Stomach (tissue), 8 donors: ENCODE measurements at regions not wholly inside any gene's neighbourhood (a gene's known extent, or its start where the extent isn't known, plus 50 kb on each side); places are given as distances from the start of the nearest gene placed in this dataset.
A peak's percentile ranks its signal among the peaks of the same experiment; 100 is the strongest.

ENCODE experiments used
- DNase-seq, 2 donors: peaks; one replicate each; pipeline versions ENCODE4 v3.0.0 to v3.0.0-alpha.2; 2013 to 2019
- H3K27ac ChIP-seq, 5 donors: fragments of 200-600 bp in 4 of 5; sonication (generic) in 4 of 5; one replicate each; pipeline ENCODE4 v1.5.1; 2013 to 2019; ENCODE audit warnings: mild to moderate bottlenecking in 1 of 5, moderate library complexity in 1 of 5
- H3K27me3 ChIP-seq, 3 donors: fragments of 200-600 bp; sonication (generic); one replicate each; pipeline ENCODE4 v1.5.1; 2017 to 2019; ENCODE audit warnings: mixed run types in 1 of 3
- H3K36me3 ChIP-seq, 4 donors: fragments of 200-600 bp; sonication (generic); 1 replicate in 3 of 4; 2 replicates in 1 of 4; pipeline ENCODE4 v1.5.1; 2016 to 2019
- H3K4me1 ChIP-seq, 4 donors: fragments of 200-600 bp; sonication (generic); one replicate each; pipeline ENCODE4 v1.5.1; 2016 to 2019
- H3K4me3 ChIP-seq, 4 donors: fragments of 200-600 bp; sonication (generic) in 3 of 4; one replicate each; pipeline ENCODE4 v1.5.1; 2016 to 2019; ENCODE audit warnings: mild to moderate bottlenecking in 1 of 4
- H3K9me3 ChIP-seq, 4 donors: fragments of 200-600 bp; sonication (generic); one replicate each; pipeline ENCODE4 v1.5.1; 2016 to 2019
- EP300 ChIP-seq: sonication (generic); formaldehyde crosslinking; IDR thresholded peaks from one replicate; pipeline ENCODE4 v1.6.1; 2017; ENCODE audit warnings: antibody characterized with exemption
- POLR2A ChIP-seq, 4 donors: fragments of 450-650 bp; IDR thresholded peaks; one replicate each; pipeline ENCODE4 v1.6.1; 2016; ENCODE audit warnings: antibody characterized with exemption in 4 of 4, control low read depth in 2 of 4, mild to moderate bottlenecking in 1 of 4, moderate library complexity in 1 of 4
- POLR2AphosphoS5 ChIP-seq, 3 donors: sonication (generic); formaldehyde crosslinking; IDR thresholded peaks; one replicate each; pipeline ENCODE4 v1.6.1; 2016; ENCODE audit warnings: antibody characterized with exemption in 3 of 3
- WGBS, 5 donors: extraction: QIAGEN DNeasy Blood & Tissue Kit in 3 of 5; methylation state at CpG; one replicate each; pipeline versions ENCODE4 v1.1.5 to v1.1.7; 2013 to 2018; 5-methylcytosine and 5-hydroxymethylcytosine counted together
- intact Hi-C: fragments of 100-400 bp; cut with DNase I; formaldehyde crosslinking; loops from one replicate; pipeline ENCODE4 v1.15.1; 2023; ENCODE audit warnings: low total_unique reads
- TF ChIP-seq, protein P1 (sequence below), 7 experiments: fragments of 450-650 bp in 4 of 7; fragments of 200-600 bp in 3 of 7; sonication (generic) in 3 of 7; IDR thresholded peaks; one replicate each; pipeline ENCODE4 v1.5.1; 2016 to 2019; ENCODE audit warnings: antibody characterized with exemption in 7 of 7, control low read depth in 2 of 7, mild to moderate bottlenecking in 1 of 7
- donor health status: healthy with polysubstance abuse.
- donor health status: Bipolar disorder and iron deficiency.
- donor health status: healthy.

DNA sequence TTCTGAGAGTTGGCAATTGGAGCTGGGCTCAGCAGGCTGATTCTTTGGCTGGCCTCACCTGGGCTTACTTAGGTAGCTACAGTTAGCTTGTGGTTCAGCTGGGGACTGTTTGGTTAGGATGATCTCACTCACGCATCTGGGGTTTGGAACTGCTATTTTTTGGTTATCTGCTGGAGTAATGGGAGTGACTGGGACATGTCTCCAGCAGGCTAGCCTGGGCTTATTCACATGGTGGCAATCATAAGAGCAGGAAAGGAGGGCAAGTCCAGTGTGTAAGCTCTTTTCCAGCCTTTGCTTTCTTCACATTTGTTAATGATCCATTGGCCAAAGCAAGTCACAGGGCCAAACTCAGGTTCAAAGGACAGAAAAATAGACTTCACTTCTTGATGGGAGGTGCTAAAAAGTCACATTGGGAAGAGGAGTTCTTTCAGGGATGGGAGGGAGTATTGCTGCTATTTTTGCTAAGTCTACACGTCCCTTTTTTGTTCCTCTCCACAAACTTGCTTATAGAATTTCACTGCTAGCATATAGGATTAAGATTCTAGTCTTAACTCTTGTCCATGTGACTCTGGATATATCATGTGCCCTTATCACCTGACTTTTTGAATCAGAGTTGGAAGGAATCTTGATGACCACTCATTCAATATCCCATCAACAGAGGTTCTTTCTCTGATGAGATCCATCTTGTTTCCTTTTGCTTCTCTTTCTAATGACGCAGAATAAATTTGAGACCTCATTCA, 174.0 kb downstream of the ZFP36L2 start:
- H3K27ac ChIP-seq = no peak overlapping the region
- DNase-seq = no peak

DNA sequence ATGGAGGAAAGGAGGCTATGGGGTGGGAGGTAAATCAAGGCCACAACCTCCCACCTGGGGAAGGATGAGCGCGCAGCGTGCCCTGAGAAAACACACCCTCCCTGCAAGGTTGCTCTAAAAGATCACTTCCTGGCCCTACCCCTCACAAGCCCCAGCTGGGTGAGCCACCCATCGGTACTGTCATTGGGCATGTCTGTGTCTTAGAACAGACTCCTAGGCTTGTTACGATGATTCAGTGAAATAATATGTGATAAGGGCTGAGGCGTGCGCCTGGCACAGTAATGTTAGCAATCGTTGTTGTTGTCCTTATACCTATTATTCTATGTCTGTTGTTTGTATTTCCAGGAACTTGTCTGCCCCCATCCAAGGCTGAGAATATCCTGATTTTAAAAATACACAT, 175.1 kb downstream of the ZFP36L2 start:
- intact Hi-C loops = no loop called here
- Histone ChIP-seq H3K36me3 (no peaks in the 10 kb centered on the region), H3K4me3 (no peak overlapping the region), H3K4me1 (peaks cover 10 to 59% (median 51%) of the 10 kb centered on the region in 4 donors), H3K9me3 (no peaks in the 10 kb centered on the region), H3K27me3 (no peaks in the 10 kb centered on the region), H3K27ac (peak overlapping the region in 2 of 5 donors; percentile 3 to 15)
- WGBS, 5 donors = 50 to 65% (median 61%) methylated on average over 8 of the region's 8 CpGs
- DNase-seq = peak in 1 of 2 donors; percentile 41
- peak in 1 of 3 donors; percentile 37 for TF ChIP-seq POLR2AphosphoS5 (IDR thresholded peaks at IDR 0.05)
- no peak for TF ChIP-seq EP300

More for the DNA sequence above, 174.0 kb downstream of the ZFP36L2 start:
- TF ChIP-seq POLR2AphosphoS5 (IDR thresholded peaks at IDR 0.05) = no peak
- TF ChIP-seq EP300 = no peak
- no peak for TF ChIP-seq POLR2A (IDR thresholded peaks at IDR 0.05)
- TF ChIP-seq, protein P1, sequence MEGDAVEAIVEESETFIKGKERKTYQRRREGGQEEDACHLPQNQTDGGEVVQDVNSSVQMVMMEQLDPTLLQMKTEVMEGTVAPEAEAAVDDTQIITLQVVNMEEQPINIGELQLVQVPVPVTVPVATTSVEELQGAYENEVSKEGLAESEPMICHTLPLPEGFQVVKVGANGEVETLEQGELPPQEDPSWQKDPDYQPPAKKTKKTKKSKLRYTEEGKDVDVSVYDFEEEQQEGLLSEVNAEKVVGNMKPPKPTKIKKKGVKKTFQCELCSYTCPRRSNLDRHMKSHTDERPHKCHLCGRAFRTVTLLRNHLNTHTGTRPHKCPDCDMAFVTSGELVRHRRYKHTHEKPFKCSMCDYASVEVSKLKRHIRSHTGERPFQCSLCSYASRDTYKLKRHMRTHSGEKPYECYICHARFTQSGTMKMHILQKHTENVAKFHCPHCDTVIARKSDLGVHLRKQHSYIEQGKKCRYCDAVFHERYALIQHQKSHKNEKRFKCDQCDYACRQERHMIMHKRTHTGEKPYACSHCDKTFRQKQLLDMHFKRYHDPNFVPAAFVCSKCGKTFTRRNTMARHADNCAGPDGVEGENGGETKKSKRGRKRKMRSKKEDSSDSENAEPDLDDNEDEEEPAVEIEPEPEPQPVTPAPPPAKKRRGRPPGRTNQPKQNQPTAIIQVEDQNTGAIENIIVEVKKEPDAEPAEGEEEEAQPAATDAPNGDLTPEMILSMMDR (IDR thresholded peaks at IDR 0.05) = no peak
- WGBS, 5 donors = 56 to 74% (median 70%) methylated on average over 3 of the region's 3 CpGs
- no peaks in the 10 kb centered on the region for H3K9me3 ChIP-seq
- no peak overlapping the region for H3K4me3 ChIP-seq
- H3K36me3 ChIP-seq = no peaks in the 10 kb centered on the region
- H3K4me1 ChIP-seq = peaks cover 5 to 60% (median 51%) of the 10 kb centered on the region in 4 donors
- intact Hi-C loops = no loop called here
- H3K27me3 ChIP-seq = no peaks in the 10 kb centered on the region

DNA sequence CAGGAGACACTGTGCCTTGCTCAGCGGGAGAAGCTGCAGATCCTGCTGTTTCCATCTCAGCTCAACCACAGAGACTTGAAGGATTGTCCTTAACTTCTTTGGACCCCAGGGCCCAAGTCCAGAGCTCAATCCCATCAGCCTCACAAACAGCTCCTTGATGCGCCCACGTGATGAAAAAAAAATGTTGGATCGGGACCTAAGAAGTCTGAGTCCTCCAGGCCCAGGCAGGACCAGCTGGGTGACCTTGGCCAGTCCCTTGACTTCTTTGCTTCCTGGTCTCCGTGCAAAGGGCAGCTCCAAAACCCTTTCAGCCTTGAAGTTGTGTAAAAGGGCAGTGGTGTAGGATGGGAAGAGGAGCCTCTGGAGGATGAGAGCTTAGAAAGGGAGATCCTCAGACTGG, 175.5 kb downstream of the ZFP36L2 start:
- no peak for TF ChIP-seq POLR2A (IDR thresholded peaks at IDR 0.05)
- TF ChIP-seq POLR2AphosphoS5 (IDR thresholded peaks at IDR 0.05) = no peak
- TF ChIP-seq EP300 = no peak
- TF ChIP-seq, protein P1 (IDR thresholded peaks at IDR 0.05) = no peak
- H3K27me3 ChIP-seq = no peaks in the 10 kb centered on the region
- intact Hi-C loops = no loop called here
- H3K4me1 ChIP-seq = peaks cover 10 to 63% (median 54%) of the 10 kb centered on the region in 4 donors
- H3K27ac ChIP-seq = peak overlapping the region in 3 of 5 donors; percentile 3 to 15 (median 15)
- no peak overlapping the region for H3K4me3 ChIP-seq
- H3K36me3 ChIP-seq = no peaks in the 10 kb centered on the region
- peak in 1 of 2 donors; percentile 45 for DNase-seq
- H3K9me3 ChIP-seq = no peaks in the 10 kb centered on the region
- 44 to 56% (median 52%) methylated on average over 5 of the region's 5 CpGs for WGBS, 5 donors

DNA sequence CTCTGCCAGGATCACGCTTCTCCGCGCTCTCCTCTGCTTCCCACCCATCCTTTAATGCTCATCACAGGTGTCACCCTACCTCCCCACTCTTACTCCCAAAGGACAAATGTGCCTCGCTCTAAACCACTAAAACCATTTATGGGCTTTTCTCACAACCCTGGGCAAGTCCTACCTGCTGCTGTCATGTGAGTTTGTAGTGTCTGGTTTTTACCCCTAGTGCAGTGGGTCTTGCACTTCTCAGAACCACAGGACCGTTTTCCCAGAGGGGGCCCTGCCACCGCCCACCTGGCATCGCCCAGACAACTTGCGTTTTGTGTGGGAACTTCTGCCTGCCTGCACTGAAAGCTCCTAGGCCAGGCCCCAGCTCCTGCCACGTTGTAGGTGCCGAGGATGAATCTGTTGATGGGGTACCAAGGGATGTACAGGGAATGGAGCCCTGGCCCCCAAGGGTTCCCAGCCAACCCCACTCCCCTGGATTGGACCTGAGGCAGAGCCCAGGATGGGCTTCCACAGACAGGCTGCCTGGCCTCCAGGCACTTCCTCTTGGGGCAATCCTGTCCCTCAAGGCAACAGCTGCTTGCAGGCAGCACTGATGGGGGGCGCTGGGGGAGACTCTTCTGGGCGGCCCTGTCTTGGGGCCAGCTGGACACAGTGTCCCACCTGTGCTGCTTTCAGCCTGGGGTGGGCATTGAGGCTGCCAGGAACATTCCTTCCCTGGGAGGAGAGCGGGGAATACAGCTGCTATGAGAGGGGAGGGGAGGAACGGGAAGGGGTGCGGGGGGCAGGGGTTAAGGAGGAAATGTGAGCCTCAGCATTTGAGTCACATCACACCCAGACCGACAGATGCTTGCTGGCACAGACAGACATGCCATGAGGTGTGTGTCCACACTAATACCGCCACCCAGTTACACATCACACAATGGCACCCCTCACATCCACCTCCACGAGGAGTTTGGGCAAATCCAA, 176.3 kb downstream of the ZFP36L2 start:
- no peaks in the 10 kb centered on the region for H3K9me3 ChIP-seq
- no peak for TF ChIP-seq POLR2AphosphoS5 (IDR thresholded peaks at IDR 0.05)
- TF ChIP-seq, protein P1 (IDR thresholded peaks at IDR 0.05) = no peak
- TF ChIP-seq POLR2A (IDR thresholded peaks at IDR 0.05) = no peak
- TF ChIP-seq EP300 = no peak
- peaks cover 10 to 59% (median 54%) of the 10 kb centered on the region in 4 donors for H3K4me1 ChIP-seq
- H3K27me3 ChIP-seq = no peaks in the 10 kb centered on the region
- peak overlapping the region in 1 of 5 donors; percentile 15 for H3K27ac ChIP-seq
- intact Hi-C loops = no loop called here
- H3K4me3 ChIP-seq = no peak overlapping the region
- H3K36me3 ChIP-seq = no peaks in the 10 kb centered on the region
- no peak for DNase-seq
- WGBS, 5 donors = 73 to 85% (median 82%) methylated on average over 15 to 18 of the region's 18 CpGs
